ENCODE measurements at regions not wholly inside any gene's neighbourhood (a gene's known extent, or its start where the extent isn't known, plus 50 kb on each side); places are given as distances from the start of the nearest gene placed in this dataset.

DNA sequence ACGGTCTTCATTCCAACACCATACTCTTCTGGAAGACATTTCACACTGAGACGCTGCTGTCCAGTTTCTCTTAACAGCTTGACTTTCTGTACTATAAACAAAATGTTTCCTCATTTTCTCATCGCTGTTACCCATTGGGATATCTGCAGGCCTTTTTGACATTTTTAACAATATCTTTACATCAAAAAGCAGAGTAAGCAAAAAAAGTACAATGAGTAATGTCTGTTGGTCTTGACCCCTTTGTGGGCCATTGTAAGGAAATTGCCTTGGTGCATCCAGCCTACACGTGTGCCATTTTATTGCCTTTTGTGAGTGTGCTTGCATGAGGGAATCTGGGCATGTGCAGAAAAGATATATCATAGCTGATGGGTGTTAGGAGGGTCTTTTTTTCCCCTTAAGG is 129.1 kb upstream of the MANEA start:
- no peak overlapping the region for H3K4me3 ChIP-seq (ENCODE audit: low read length)
- peaks cover 18% of the 10 kb centered on the region for H3K36me3 ChIP-seq (ENCODE audit: control insufficient read depth, insufficient read depth, low read length)
- H3K9me3 Mint-ChIP-seq = peaks cover 5% of the 10 kb centered on the region
- no peak overlapping the region for H3K27ac ChIP-seq (ENCODE audit: low read depth, low read length)
- no peak for DNase-seq
- no peaks in the 10 kb centered on the region for H3K27me3 ChIP-seq (ENCODE audit: control insufficient read depth, insufficient read depth, low read length, poor library complexity, severe bottlenecking)
- TF ChIP-seq, protein P1, sequence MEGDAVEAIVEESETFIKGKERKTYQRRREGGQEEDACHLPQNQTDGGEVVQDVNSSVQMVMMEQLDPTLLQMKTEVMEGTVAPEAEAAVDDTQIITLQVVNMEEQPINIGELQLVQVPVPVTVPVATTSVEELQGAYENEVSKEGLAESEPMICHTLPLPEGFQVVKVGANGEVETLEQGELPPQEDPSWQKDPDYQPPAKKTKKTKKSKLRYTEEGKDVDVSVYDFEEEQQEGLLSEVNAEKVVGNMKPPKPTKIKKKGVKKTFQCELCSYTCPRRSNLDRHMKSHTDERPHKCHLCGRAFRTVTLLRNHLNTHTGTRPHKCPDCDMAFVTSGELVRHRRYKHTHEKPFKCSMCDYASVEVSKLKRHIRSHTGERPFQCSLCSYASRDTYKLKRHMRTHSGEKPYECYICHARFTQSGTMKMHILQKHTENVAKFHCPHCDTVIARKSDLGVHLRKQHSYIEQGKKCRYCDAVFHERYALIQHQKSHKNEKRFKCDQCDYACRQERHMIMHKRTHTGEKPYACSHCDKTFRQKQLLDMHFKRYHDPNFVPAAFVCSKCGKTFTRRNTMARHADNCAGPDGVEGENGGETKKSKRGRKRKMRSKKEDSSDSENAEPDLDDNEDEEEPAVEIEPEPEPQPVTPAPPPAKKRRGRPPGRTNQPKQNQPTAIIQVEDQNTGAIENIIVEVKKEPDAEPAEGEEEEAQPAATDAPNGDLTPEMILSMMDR (conservative IDR thresholded peaks at IDR 0.05) = no peak
- H3K4me3 Mint-ChIP-seq = no peak overlapping the region
- 94 to 97% methylated on average over 4 of the region's 4 CpGs for WGBS, 2 experiments (ENCODE audit: insufficient coverage in 1 of 2, insufficient read length in 1 of 2)
- no peaks in the 10 kb centered on the region for H3K9me3 ChIP-seq (ENCODE audit: control insufficient read depth, low read length)
- peaks cover 30% of the 10 kb centered on the region for H3K36me3 Mint-ChIP-seq (ENCODE audit: low read depth)
- no peak overlapping the region for H3K9ac ChIP-seq (ENCODE audit: extremely low read depth, low read length, poor library complexity, severe bottlenecking)
- no peaks in the 10 kb centered on the region for H3K4me1 ChIP-seq (ENCODE audit: control insufficient read depth, insufficient read depth, low read length)
- H3K27me3 Mint-ChIP-seq (ENCODE audit: insufficient read depth) = no peaks in the 10 kb centered on the region
- peaks cover 6% of the 10 kb centered on the region for H3K4me1 Mint-ChIP-seq
- no peak overlapping the region for H3K27ac Mint-ChIP-seq

DNA sequence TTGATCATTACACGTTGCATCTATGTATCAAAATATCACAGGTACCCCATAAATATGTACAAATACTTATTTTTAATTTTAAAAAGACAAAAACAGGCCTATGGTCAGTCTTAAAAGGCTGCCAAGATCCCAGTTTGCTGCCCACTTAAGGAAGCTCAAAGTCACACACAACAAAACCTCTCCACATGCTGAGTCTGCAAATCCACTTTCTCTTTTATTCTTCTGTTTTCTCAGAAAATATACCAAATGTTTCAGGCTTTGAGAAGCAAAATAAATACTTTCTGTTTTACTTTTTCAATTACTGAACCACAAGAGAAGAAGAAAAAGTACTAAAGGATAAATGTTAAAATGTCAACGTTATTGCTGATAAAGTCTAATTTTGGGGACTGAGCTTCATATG is 107.8 kb upstream of the MANEA start:
- TF ChIP-seq, protein P1 (conservative IDR thresholded peaks at IDR 0.05) = no peak
- no peak overlapping the region for H3K4me3 ChIP-seq (ENCODE audit: low read length)
- peaks cover 20% of the 10 kb centered on the region for H3K36me3 ChIP-seq (ENCODE audit: control insufficient read depth, insufficient read depth, low read length)
- no peak overlapping the region for H3K27ac ChIP-seq (ENCODE audit: low read depth, low read length)
- peaks cover 34% of the 10 kb centered on the region for H3K9me3 Mint-ChIP-seq
- no peak overlapping the region for H3K4me3 Mint-ChIP-seq
- H3K36me3 Mint-ChIP-seq (ENCODE audit: low read depth) = peaks cover 51% of the 10 kb centered on the region
- WGBS, 2 experiments (ENCODE audit: insufficient coverage in 1 of 2, insufficient read length in 1 of 2) = 90 to 100% methylated on average over 1 to 2 of the region's 2 CpGs
- H3K4me1 ChIP-seq (ENCODE audit: control insufficient read depth, insufficient read depth, low read length) = no peaks in the 10 kb centered on the region
- H3K9me3 ChIP-seq (ENCODE audit: control insufficient read depth, low read length) = peaks cover 23% of the 10 kb centered on the region
- H3K27ac Mint-ChIP-seq = no peak overlapping the region
- H3K9ac ChIP-seq (ENCODE audit: extremely low read depth, low read length, poor library complexity, severe bottlenecking) = no peak overlapping the region
- H3K27me3 Mint-ChIP-seq (ENCODE audit: insufficient read depth) = no peaks in the 10 kb centered on the region
- H3K27me3 ChIP-seq (ENCODE audit: control insufficient read depth, insufficient read depth, low read length, poor library complexity, severe bottlenecking) = no peaks in the 10 kb centered on the region
- no peak for DNase-seq
- peaks cover 14% of the 10 kb centered on the region for H3K4me1 Mint-ChIP-seq

DNA sequence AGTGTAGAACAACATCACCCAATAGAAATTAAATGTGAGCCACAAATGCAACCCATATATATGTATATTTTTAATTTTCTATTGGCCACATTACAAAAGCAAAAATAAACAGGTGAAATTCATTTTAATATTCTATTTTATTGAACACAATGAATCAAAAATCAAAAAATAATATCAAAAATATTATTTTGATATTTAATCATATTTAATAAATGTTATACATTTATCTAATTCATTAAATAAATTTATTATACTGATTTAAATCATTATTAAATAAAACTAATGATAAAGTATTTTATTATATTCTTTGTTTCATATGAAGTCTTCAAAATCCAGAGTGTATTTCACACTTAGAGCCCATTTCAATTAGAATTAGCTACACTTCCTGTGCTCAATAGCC is 98.4 kb upstream of the MANEA start:
- TF ChIP-seq, protein P1 (conservative IDR thresholded peaks at IDR 0.05) = no peak
- Mint-ChIP-seq H3K36me3 (ENCODE audit: low read depth) (peaks cover 55% of the 10 kb centered on the region), H3K9me3 (peaks cover 32% of the 10 kb centered on the region), H3K4me1 (no peaks in the 10 kb centered on the region), H3K4me3 (no peak overlapping the region), H3K27me3 (ENCODE audit: insufficient read depth) (no peaks in the 10 kb centered on the region), H3K27ac (no peak overlapping the region)
- DNase-seq = no peak
- Histone ChIP-seq H3K4me3 (ENCODE audit: low read length) (no peak overlapping the region), H3K4me1 (ENCODE audit: control insufficient read depth, insufficient read depth, low read length) (no peaks in the 10 kb centered on the region), H3K36me3 (ENCODE audit: control insufficient read depth, insufficient read depth, low read length) (peaks cover 15% of the 10 kb centered on the region), H3K9ac (ENCODE audit: extremely low read depth, low read length, poor library complexity, severe bottlenecking) (no peak overlapping the region), H3K27me3 (ENCODE audit: control insufficient read depth, insufficient read depth, low read length, poor library complexity, severe bottlenecking) (no peaks in the 10 kb centered on the region), H3K9me3 (ENCODE audit: control insufficient read depth, low read length) (peaks cover 11% of the 10 kb centered on the region), H3K27ac (ENCODE audit: low read depth, low read length) (no peak overlapping the region)
